OCI-LY7 (cell line): ENCODE measurements at regions not wholly inside any gene's neighbourhood (a gene's known extent, or its start where the extent isn't known, plus 50 kb on each side); places are given as distances from the start of the nearest gene placed in this dataset.

Experiments
- BruUV-seq: library from RNA; stranded (reverse); fragments of 400-500 nt; replicated peaks from 2 replicates; lab custom pipeline; 2021; lab: Mats Ljungman, UMichigan
- CTCF ChIA-PET: fragments of 300-600 bp; sonication (Branson Sonifier 250); formaldehyde crosslinking; loops from one replicate; lab custom pipeline; 2022; ENCODE audit warnings: antibody characterized with exemption; ENCODE audit not compliant: unreplicated experiment; lab: Charles Lee
- POLR2A ChIA-PET: fragments of 300-600 bp; sonication (Branson Sonifier 250); formaldehyde crosslinking; loops from one replicate; lab custom pipeline; 2022; ENCODE audit warnings: antibody characterized with exemption; lab: Charles Lee
- DNase-seq: peaks from one replicate; pipeline ENCODE4 v3.0.0-alpha.2; 2015; ENCODE audit warnings: low spot score
- H2AFZ ChIP-seq: fragments of 200-600 bp; sonication (generic), shearing (Covaris generic); 2 replicates; pipeline ENCODE4 v1.6.1; 2014; ENCODE audit warnings: mild to moderate bottlenecking, antibody characterized with exemption, low read length, moderate library complexity
- H3K27ac ChIP-seq: fragments of 200-600 bp; sonication (generic); 2 replicates; pipeline ENCODE4 v1.5.1; 2014; ENCODE audit warnings: mixed run types, low read depth, mild to moderate bottlenecking, moderate library complexity, low read length, inconsistent platforms; ENCODE audit not compliant: poor library complexity, severe bottlenecking
- H3K36me3 ChIP-seq: fragments of 200-600 bp; sonication (generic); 2 replicates; pipeline ENCODE4 v1.6.1; 2014; ENCODE audit warnings: mild to moderate bottlenecking, antibody characterized with exemption, low read length, moderate library complexity, mixed read lengths; ENCODE audit not compliant: insufficient read depth
- H3K4me1 ChIP-seq: fragments of 200-600 bp; sonication (generic); 2 replicates; pipeline ENCODE4 v1.5.1; 2014; ENCODE audit warnings: mild to moderate bottlenecking, low read length; ENCODE audit not compliant: insufficient read depth, poor library complexity, severe bottlenecking
- H3K4me2 ChIP-seq: fragments of 200-600 bp; sonication (generic); 2 replicates; pipeline ENCODE4 v1.6.1; 2014; ENCODE audit warnings: mild to moderate bottlenecking, low read length
- H3K4me3 ChIP-seq: fragments of 200-600 bp; sonication (generic); 2 replicates; pipeline ENCODE4 v1.5.1; 2014; ENCODE audit warnings: mild to moderate bottlenecking, low read depth, low read length; ENCODE audit not compliant: poor library complexity, severe bottlenecking
- H3K79me2 ChIP-seq: fragments of 200-600 bp; sonication (generic); 2 replicates; pipeline ENCODE4 v1.6.1; 2016; ENCODE audit warnings: low read depth, mild to moderate bottlenecking, low read length, moderate library complexity, mixed read lengths; ENCODE audit not compliant: insufficient read depth
- H3K9me2 ChIP-seq: fragments of 200-600 bp; sonication (generic); 2 replicates; pipeline ENCODE4 v1.6.1; 2016; ENCODE audit warnings: mild to moderate bottlenecking, low read length, mixed read lengths; ENCODE audit not compliant: insufficient read depth
- H3K9me3 ChIP-seq: fragments of 200-600 bp; sonication (generic); 2 replicates; pipeline ENCODE4 v1.6.1; 2014; ENCODE audit warnings: mild to moderate bottlenecking, mixed run types, low read length, mixed read lengths
- H4K20me1 ChIP-seq: fragments of 200-600 bp; sonication (generic); 2 replicates; pipeline ENCODE4 v1.6.1; 2014; ENCODE audit warnings: mild to moderate bottlenecking, antibody characterized with exemption, low read length, moderate library complexity, mixed read lengths; ENCODE audit not compliant: insufficient read depth
- EZH2phosphoT487 ChIP-seq: fragments of 200-600 bp; sonication (generic); IDR thresholded peaks from 2 replicates; pipeline ENCODE4 v1.6.1; 2018; ENCODE audit warnings: low read depth, borderline replicate concordance, mild to moderate bottlenecking, mixed run types, antibody characterized with exemption, low read length, moderate library complexity, mixed read lengths
- intact Hi-C: fragments of 100-400 bp; cut with micrococcal nuclease; formaldehyde crosslinking; loops from one replicate; pipeline ENCODE4 v1.10.0; 2022; ENCODE audit not compliant: unreplicated experiment
- TF ChIP-seq, protein P1 (sequence below): fragments of 200-600 bp; sonication (generic); conservative IDR thresholded peaks from 2 replicates; pipeline ENCODE4 v1.5.1; 2014; ENCODE audit warnings: mild to moderate bottlenecking, antibody characterized with exemption, low read length, moderate library complexity, mixed read lengths

DNA sequence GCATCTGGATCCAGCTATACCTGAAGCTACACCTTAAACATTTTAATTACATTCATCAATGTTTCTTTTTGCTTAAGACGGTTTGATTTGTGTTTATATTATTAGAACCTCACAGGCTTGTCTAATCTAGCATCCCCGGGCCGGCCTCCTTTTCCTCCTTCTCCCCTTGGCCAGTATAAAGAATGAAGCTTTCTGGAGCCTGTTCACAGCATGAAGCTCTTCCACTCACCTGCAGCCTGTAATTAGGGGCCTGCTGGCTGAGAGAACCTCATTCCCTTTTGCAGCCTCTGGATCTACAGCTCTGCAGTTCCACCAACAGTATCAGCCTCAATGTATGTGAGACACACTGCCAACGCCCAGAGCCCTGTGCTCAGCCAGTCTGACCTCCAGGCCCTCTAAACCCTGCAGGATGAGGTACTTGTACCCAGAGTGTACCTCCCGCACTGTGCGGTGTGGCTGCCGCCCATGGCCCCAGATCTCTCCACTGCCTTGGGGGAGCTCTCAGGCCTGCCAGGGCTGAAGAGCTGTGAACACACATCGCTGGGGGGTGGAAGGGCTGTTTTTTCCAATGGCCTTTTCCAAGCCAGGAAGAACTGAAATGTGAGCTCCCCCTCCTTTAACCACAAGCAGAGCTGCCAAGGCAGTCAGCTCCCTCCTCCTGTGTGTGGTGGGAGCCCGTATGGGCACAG is 114.7 kb upstream of the ALDH1A3 start:
- Histone ChIP-seq H3K79me2 (no peaks in the 10 kb centered on the region), H3K9me2 (no peaks in the 10 kb centered on the region), H3K36me3 (no peaks in the 10 kb centered on the region), H3K4me1 (no peaks in the 10 kb centered on the region), H3K9me3 (no peaks in the 10 kb centered on the region), H2AFZ (no peak overlapping the region), H3K4me2 (no peak overlapping the region), H3K27ac (no peak overlapping the region), H4K20me1 (no peaks in the 10 kb centered on the region), H3K4me3 (no peak overlapping the region)
- no peak for TF ChIP-seq EZH2phosphoT487
- TF ChIP-seq, protein P1, sequence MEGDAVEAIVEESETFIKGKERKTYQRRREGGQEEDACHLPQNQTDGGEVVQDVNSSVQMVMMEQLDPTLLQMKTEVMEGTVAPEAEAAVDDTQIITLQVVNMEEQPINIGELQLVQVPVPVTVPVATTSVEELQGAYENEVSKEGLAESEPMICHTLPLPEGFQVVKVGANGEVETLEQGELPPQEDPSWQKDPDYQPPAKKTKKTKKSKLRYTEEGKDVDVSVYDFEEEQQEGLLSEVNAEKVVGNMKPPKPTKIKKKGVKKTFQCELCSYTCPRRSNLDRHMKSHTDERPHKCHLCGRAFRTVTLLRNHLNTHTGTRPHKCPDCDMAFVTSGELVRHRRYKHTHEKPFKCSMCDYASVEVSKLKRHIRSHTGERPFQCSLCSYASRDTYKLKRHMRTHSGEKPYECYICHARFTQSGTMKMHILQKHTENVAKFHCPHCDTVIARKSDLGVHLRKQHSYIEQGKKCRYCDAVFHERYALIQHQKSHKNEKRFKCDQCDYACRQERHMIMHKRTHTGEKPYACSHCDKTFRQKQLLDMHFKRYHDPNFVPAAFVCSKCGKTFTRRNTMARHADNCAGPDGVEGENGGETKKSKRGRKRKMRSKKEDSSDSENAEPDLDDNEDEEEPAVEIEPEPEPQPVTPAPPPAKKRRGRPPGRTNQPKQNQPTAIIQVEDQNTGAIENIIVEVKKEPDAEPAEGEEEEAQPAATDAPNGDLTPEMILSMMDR, result no peak
- ChIA-PET CTCF (no interaction called here), POLR2A (interaction anchor here (0.6 to 1.2 kb wide), 3 partner anchors 12 to 28 kb away, joined by 3 to 4 read pairs (median 3); no protein-coding TSS in a partner anchor)
- intact Hi-C loops, result no loop called here
- BruUV-seq, result no TSS peak
- DNase-seq, result no peak

DNA sequence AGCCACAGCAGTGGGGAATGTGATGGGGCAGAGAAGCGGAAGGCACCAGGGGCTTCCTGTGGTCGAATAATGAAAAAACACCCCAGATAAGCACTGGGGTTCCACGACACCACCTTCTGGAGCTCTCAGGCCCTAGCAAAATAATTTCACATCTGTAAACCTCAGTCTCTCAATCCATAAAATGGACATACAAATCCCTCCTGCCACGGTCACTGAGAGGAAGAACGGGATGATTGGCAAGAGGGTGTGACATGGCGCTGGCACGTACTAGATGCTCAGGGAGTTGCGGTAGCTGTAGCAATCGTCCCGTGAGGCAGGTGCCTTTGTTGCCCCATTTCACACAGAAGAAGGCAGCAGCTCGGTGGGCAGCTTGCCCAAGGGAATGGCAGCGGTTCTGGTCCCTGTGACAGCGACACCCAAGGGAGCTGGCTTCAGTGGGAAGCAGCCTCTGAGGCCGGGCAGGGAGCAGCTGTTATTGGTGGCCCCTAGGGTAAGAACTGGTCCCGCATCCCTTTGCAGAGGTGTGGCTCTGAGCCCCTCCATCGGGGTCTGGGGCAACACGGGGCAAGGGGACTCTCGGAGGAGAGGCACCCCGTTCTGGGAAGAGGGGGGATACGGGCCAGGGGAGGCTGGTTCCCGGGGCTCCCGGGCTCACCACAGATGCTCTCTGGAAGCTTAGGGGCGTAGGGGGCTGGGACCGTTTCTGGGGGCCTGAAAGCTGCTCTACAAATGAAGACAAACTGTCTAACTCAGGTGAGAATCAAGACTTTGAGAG is 114.0 kb upstream of the ALDH1A3 start:
- H3K4me3 ChIP-seq, result no peak overlapping the region
- ChIA-PET POLR2A (interaction anchor here (0.6 to 1.2 kb wide), 3 partner anchors 11 to 27 kb away, joined by 3 to 4 read pairs (median 3); no protein-coding TSS in a partner anchor), CTCF (no interaction called here)
- no peak for DNase-seq
- H3K9me2 ChIP-seq, result no peaks in the 10 kb centered on the region
- H3K79me2 ChIP-seq, result no peaks in the 10 kb centered on the region
- H2AFZ ChIP-seq, result no peak overlapping the region
- H3K9me3 ChIP-seq, result no peaks in the 10 kb centered on the region
- no peak overlapping the region for H3K4me2 ChIP-seq
- H3K36me3 ChIP-seq, result no peaks in the 10 kb centered on the region
- no peaks in the 10 kb centered on the region for H3K4me1 ChIP-seq
- TF ChIP-seq EZH2phosphoT487, result no peak
- TF ChIP-seq, protein P1, result no peak
- H3K27ac ChIP-seq, result no peak overlapping the region
- intact Hi-C loops, result no loop called here
- H4K20me1 ChIP-seq, result no peaks in the 10 kb centered on the region
- BruUV-seq, result no TSS peak
